ENCODE measurements at regions not wholly inside any gene's neighbourhood (a gene's known extent, or its start where the extent isn't known, plus 50 kb on each side); places are given as distances from the start of the nearest gene placed in this dataset.

DNA sequence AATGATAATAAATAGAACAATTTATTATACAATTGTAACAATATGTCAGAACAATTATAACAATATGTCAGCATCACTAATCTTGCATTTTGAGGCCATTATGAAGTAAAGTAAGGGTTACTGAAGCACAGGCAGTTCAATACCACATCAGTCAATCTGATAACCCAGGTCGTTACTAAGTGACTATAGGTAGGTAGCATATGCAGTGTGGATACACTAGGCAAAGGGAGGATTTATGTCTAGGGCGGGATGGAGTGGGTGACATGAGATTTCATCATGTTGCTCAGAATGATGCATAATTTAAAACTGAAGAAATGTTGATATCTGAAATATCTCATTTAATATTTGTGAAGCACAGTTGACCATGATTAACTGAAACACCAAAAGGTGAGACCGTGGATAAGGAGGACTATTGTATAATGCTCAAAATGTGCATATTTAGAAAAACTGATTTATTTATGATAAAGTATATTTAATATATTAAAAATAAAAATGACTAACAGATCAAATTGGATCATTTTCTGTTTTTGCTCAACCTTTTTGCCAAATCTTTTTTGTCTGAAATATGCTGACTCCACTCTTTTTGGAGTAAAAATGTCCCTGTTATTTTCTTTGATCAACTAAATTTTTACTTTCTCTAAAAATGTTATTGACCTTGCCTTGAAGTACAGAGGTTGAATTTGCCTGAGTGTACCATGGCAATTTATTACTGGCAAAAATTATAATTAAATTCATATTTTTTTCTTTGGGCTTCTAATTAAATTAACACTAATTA, 1189.4 kb upstream of the USP15 start:
- FAIRE-seq (no peak), DNase-seq (ENCODE audit: low read depth, low spot score) (no peak)
- no peak overlapping the region for H3K4me2 ChIP-seq (ENCODE audit: control insufficient read depth, extremely low read depth, insufficient read depth, low read depth, low read length)
- no peaks in the 10 kb centered on the region for H3K9me1 ChIP-seq (ENCODE audit: control insufficient read depth, extremely low read depth, insufficient read depth, low read length)
- dilution Hi-C loops (cut with MboI; ENCODE audit: extremely low pct_ligation_motif_present, low sequenced_read_pairs), result no loop called here
- no peak overlapping the region for H2AFZ ChIP-seq (ENCODE audit: control insufficient read depth, low read length)
- H4K20me1 ChIP-seq (ENCODE audit: control insufficient read depth, extremely low read depth, insufficient read depth, low read length), result no peaks in the 10 kb centered on the region
- H3K4me3 ChIP-seq (ENCODE audit: control insufficient read depth in 2 of 3, extremely low read depth in 1 of 3, insufficient read depth in 2 of 3, low read depth in 1 of 3, low read length in 3 of 3), result no peak overlapping the region
- TF ChIP-seq EZH2 (IDR thresholded peaks at IDR 0.05; ENCODE audit: low read length), result no peak
- TF ChIP-seq, protein P1, sequence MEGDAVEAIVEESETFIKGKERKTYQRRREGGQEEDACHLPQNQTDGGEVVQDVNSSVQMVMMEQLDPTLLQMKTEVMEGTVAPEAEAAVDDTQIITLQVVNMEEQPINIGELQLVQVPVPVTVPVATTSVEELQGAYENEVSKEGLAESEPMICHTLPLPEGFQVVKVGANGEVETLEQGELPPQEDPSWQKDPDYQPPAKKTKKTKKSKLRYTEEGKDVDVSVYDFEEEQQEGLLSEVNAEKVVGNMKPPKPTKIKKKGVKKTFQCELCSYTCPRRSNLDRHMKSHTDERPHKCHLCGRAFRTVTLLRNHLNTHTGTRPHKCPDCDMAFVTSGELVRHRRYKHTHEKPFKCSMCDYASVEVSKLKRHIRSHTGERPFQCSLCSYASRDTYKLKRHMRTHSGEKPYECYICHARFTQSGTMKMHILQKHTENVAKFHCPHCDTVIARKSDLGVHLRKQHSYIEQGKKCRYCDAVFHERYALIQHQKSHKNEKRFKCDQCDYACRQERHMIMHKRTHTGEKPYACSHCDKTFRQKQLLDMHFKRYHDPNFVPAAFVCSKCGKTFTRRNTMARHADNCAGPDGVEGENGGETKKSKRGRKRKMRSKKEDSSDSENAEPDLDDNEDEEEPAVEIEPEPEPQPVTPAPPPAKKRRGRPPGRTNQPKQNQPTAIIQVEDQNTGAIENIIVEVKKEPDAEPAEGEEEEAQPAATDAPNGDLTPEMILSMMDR (optimal IDR thresholded peaks at IDR 0.05 in 1 of 3, IDR thresholded peaks at IDR 0.05 in 1 of 3, conservative IDR thresholded peaks at IDR 0.05 in 1 of 3; ENCODE audit: extremely low read depth in 1 of 3, insufficient read depth in 2 of 3, low read length in 3 of 3), result no peak
- H3K27me3 ChIP-seq (ENCODE audit: control insufficient read depth, extremely low read depth, insufficient read depth, low read length), result no peaks in the 10 kb centered on the region
- no peaks in the 10 kb centered on the region for H3K4me1 ChIP-seq (ENCODE audit: control insufficient read depth, extremely low read depth, insufficient read depth, low read length)
- no peak overlapping the region for H3K9ac ChIP-seq (ENCODE audit: control insufficient read depth, extremely low read depth, insufficient read depth, low read length)
- no peaks in the 10 kb centered on the region for H3K9me3 ChIP-seq (ENCODE audit: control insufficient read depth, low read depth, low read length)
- H3K36me3 ChIP-seq (ENCODE audit: control insufficient read depth in 2 of 2, extremely low read depth in 1 of 2, insufficient read depth in 2 of 2, low read length in 2 of 2), result no peaks in the 10 kb centered on the region
- no peak overlapping the region for H3K27ac ChIP-seq (ENCODE audit: control insufficient read depth, insufficient read depth, low read length)
- no peaks in the 10 kb centered on the region for H3K79me2 ChIP-seq (ENCODE audit: control insufficient read depth, insufficient read depth, low read length)

DNA sequence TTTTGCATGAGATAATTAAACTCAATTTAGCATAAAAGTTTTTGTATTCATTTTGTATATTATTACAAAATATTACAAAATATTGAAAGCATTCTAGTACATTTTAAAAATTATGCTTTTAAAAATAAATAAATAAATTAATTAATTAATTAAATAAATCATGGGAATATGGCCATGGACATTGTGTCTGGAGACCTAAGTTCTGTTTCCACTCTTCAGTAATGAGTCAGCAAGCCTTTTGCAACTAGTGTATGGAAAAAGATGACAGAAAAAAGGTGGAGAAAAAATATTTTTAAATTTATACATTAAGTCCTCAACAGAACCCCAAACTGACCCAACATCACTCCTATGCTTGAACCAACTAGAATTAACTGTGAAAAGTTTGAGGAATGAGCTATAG, 1187.5 kb upstream of the USP15 start:
- Histone ChIP-seq H2AFZ (ENCODE audit: control insufficient read depth, low read length) (no peak overlapping the region), H3K4me1 (ENCODE audit: control insufficient read depth, extremely low read depth, insufficient read depth, low read length) (no peaks in the 10 kb centered on the region), H4K20me1 (ENCODE audit: control insufficient read depth, extremely low read depth, insufficient read depth, low read length) (no peaks in the 10 kb centered on the region), H3K4me3 (ENCODE audit: control insufficient read depth in 2 of 3, extremely low read depth in 1 of 3, insufficient read depth in 2 of 3, low read depth in 1 of 3, low read length in 3 of 3) (no peak overlapping the region), H3K4me2 (ENCODE audit: control insufficient read depth, extremely low read depth, insufficient read depth, low read depth, low read length) (no peak overlapping the region), H3K79me2 (ENCODE audit: control insufficient read depth, insufficient read depth, low read length) (no peaks in the 10 kb centered on the region), H3K9me1 (ENCODE audit: control insufficient read depth, extremely low read depth, insufficient read depth, low read length) (no peaks in the 10 kb centered on the region), H3K27ac (ENCODE audit: control insufficient read depth, insufficient read depth, low read length) (no peak overlapping the region), H3K9ac (ENCODE audit: control insufficient read depth, extremely low read depth, insufficient read depth, low read length) (no peak overlapping the region), H3K9me3 (ENCODE audit: control insufficient read depth, low read depth, low read length) (no peaks in the 10 kb centered on the region), H3K36me3 (ENCODE audit: control insufficient read depth in 2 of 2, extremely low read depth in 1 of 2, insufficient read depth in 2 of 2, low read length in 2 of 2) (no peaks in the 10 kb centered on the region), H3K27me3 (ENCODE audit: control insufficient read depth, extremely low read depth, insufficient read depth, low read length) (no peaks in the 10 kb centered on the region)
- DNase-seq (ENCODE audit: low read depth, low spot score) (no peak), FAIRE-seq (no peak)
- dilution Hi-C loops (cut with MboI; ENCODE audit: extremely low pct_ligation_motif_present, low sequenced_read_pairs), result no loop called here
- TF ChIP-seq, protein P1 (optimal IDR thresholded peaks at IDR 0.05 in 1 of 3, IDR thresholded peaks at IDR 0.05 in 1 of 3, conservative IDR thresholded peaks at IDR 0.05 in 1 of 3; ENCODE audit: extremely low read depth in 1 of 3, insufficient read depth in 2 of 3, low read length in 3 of 3), result no peak
- no peak for TF ChIP-seq EZH2 (IDR thresholded peaks at IDR 0.05; ENCODE audit: low read length)
